Prostate gland (tissue), 2 donors: ENCODE measurements at regions not wholly inside any gene's neighbourhood (a gene's known extent, or its start where the extent isn't known, plus 50 kb on each side); places are given as distances from the start of the nearest gene placed in this dataset.

Source experiments
- CTCF ChIP-seq, 4 experiments: fragments of 200-600 bp in 2 of 4; fragments of 450-650 bp in 2 of 4; sonication (generic) in 2 of 4; IDR thresholded peaks; 1 replicate in 3 of 4; 2 replicates in 1 of 4; pipeline ENCODE4 v1.5.1; 2016 to 2019; ENCODE audit warnings: antibody characterized with exemption in 4 of 4, mild to moderate bottlenecking in 2 of 4, moderate library complexity in 2 of 4
- POLR2A ChIP-seq: fragments of 450-650 bp; IDR thresholded peaks from one replicate; pipeline ENCODE4 v1.6.1; 2016; ENCODE audit warnings: antibody characterized with exemption, mild to moderate bottlenecking
- POLR2AphosphoS5 ChIP-seq: sonication (generic); formaldehyde crosslinking; IDR thresholded peaks from one replicate; pipeline ENCODE4 v1.6.1; 2017; ENCODE audit warnings: antibody characterized with exemption

GRCh38 chr4:84366161-84366560 lies 132.9 kb downstream of the NKX6-1 start:
- TF ChIP-seq CTCF (IDR thresholded peaks at IDR 0.05), result no peak
- no peak for TF ChIP-seq POLR2A
- no peak for TF ChIP-seq POLR2AphosphoS5
